GM23248 (cell line): ENCODE measurements at regions not wholly inside any gene's neighbourhood (a gene's known extent, or its start where the extent isn't known, plus 50 kb on each side); places are given as distances from the start of the nearest gene placed in this dataset.

ENCODE experiments used
- EZH2 ChIP-seq: fragments of 200-600 bp; sonication (generic); IDR thresholded peaks from 2 replicates; pipeline ENCODE4 v1.6.1; 2018; ENCODE audit warnings: antibody characterized with exemption, mild to moderate bottlenecking; ENCODE audit not compliant: insufficient read depth, poor library complexity, severe bottlenecking
- EZH2phosphoT487 ChIP-seq: fragments of 200-600 bp; sonication (generic); IDR thresholded peaks from 2 replicates; pipeline ENCODE4 v1.6.1; 2018; ENCODE audit warnings: antibody characterized with exemption, moderate library complexity, mild to moderate bottlenecking, low read depth; ENCODE audit not compliant: insufficient read depth

GRCh38 chr20:54772893-54773642 is 297.7 kb downstream of the DOK5 start:
- no peak for TF ChIP-seq EZH2
- TF ChIP-seq EZH2phosphoT487: no peak
